T1000 (cell line): ENCODE measurements at regions not wholly inside any gene's neighbourhood (a gene's known extent, or its start where the extent isn't known, plus 50 kb on each side); places are given as distances from the start of the nearest gene placed in this dataset.
A peak's percentile ranks its signal among the peaks of the same experiment; 100 is the strongest.
"Not testable (repeated sequence)": the region's sequence is repeated elsewhere in the genome, so short reads cannot be mapped to it uniquely, and the experiment has no call there.

Source experiments
- DNase-seq: peaks from one replicate; lab custom pipeline; 2025; ENCODE audit warnings: mixed read lengths; lab: John Stamatoyannopoulos, UW

- DNase-seq, result no peak
Measured at GRCh38 chr4:154982187-154983047, 201.3 kb downstream of the RBM46 start.

DNA sequence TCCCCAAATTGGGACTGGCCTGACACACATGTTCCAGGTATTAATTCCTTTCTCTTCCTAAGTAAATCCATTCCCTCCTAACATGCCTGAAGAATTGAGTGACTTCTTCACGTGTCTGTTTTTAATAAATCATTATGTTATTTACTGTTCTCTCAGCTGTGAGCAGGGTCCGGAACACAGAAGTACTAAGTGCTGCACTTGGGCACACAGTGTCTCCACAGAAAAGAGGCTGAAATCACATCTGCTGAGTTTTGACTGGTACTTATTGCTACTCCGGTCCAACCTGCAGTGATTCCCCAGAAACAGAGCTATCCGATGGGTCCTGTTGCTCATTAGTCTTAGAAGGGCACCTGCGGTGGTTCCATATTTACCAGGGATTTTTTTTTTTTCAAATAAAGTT lies 202.6 kb downstream of the RBM46 start:
- DNase-seq, result no peak

DNA sequence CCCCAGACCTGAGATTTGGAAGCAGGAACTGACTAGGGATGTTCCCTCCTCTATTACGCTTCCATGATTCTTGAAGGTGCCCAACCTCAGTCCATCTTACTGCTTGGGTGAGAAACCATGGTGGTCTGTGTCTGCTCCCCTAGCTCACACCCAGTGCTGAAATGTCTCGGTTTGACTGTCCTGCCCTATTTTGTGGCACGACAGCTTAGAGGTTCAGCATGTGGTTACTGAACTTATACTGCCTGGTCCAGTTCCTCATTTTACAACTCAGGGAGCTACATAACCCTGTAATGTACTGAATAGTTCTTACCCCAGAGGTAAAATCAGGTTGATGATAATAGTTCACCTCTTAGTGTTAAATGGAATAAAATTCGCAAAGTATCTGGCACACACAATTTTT lies 203.1 kb downstream of the RBM46 start:
- no peak for DNase-seq

DNA sequence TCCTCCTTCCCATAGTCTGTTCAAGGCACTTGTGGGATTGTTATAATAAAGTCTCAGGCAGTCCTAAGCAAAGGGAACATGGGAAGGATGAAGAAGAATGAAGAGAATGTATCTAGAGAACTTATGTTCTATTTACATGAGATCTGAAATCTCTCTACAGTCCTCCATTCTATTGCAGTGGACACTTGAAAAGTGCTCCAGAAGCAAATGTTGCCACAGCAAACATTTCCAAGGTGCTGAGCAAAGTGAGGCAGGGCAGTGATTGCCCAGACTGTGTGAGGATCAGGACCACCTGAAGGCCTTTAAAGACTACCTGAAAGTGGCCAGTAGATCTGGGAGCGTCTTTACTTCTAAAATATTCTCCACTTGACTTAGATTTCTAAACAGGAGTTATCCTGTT lies 203.5 kb downstream of the RBM46 start:
- no peak for DNase-seq

GRCh38 chr4:154985673-154986072 lies 204.6 kb downstream of the RBM46 start:
- DNase-seq, result no peak

DNA sequence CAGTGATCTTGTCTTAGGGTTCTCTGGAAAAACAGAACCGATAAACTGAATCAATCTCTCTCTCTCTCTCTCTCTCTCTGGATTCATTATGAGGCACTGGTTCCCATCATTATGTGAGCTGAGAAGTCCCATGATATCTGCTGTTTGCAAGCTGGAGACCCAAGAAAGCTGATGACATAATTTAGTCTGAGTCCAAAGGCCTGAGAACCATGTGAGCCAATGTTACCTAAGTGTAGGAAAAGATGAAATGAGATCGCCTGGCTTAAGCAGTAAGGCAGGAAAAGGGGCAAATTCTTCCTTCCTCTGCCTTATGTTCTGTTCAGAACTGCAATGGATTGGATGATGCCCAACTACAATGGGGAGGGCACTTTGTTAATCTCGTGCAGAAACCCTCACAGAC lies 207.4 kb downstream of the RBM46 start:
- no peak for DNase-seq

DNA sequence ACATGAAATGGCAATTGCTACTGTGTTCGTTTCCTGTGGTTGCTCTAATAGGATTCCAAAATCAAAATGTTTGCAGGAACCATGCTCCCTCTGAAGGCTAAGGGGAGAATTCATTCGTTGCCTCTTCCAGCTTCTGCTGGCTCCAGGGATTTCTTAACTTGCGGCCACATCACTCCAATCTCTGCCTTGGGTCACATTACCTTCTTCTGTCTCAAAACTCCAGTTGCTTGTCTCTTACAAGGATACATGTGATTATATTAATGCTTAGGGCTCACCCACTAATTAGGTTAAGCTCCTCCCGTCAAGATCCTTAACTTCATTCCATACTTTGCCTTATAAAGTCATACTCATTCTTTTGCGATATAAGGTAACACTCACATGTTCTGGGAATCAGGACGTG lies 208.4 kb downstream of the RBM46 start:
- no peak for DNase-seq

DNA sequence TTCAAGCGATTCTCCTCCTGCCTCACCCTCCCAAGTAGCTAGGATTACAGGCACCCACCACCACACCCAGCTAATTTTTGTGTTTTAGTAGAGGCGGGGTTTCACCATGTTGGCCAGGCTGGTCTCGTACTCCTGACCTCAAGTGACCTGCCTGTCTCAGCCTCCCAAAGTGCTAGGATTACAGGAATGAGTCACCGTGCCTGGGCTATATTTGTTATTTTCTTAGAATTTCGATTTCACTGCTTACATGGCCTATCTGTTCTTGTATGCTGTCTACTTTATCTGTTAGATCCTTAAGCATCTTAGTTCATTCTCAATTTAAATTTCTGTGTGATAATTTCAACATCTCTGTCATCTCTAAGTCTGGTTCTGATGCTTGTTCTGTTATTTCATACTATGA lies 210.6 kb upstream of the NPY2R start:
- DNase-seq, result not testable (repeated sequence)

GRCh38 chr4:154998284-154998683 lies 210.2 kb upstream of the NPY2R start:
- no peak for DNase-seq

DNA sequence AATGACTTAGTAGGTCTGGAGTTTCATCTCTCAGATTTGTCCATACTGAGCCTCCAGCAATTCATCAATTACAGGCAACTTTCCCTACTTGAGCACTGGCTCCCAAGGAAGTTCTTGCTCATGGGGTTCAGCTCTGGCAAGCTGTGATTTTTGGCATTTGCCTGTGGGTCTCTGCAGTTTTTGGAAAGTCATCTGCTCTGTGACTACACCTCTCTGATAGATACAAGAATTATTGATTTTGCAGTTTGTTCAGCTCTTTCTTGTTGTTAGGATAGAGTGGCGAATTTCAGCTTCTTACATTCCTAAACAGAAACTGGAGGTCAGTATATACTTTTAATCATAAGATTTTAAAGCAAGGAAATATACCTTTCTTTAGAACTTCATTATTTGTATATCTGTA lies 209.7 kb upstream of the NPY2R start:
- DNase-seq, result no peak

DNA sequence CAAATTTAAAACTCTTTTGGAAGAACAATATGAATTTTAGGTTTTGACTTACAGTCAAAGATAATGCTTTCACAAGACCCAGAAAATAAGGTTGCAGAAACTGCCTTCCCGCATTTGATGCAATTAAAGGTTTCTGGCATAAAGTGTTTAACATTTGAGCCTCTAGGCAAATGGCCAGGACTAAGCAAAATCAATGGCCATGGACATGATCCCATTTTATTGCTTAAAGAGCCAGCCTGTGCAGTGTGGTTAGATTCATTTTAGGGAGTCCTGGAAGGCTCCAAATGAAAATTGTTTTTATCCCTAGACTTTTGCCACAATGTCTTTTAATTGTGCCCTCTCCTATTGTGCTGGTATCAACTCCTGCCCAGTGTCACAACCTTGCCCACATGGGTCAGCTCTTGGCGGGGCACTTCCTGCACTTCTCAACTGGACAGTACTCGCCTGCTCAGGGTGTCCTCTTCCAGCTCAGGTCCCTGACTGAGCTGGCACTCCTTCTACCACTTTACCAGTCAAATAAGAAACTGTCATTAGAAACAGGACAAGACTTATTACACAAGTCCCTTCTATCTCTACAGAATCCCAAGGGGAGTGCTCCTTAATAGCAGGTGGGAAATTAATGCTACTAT lies 208.4 kb upstream of the NPY2R start:
- DNase-seq, result no peak

DNA sequence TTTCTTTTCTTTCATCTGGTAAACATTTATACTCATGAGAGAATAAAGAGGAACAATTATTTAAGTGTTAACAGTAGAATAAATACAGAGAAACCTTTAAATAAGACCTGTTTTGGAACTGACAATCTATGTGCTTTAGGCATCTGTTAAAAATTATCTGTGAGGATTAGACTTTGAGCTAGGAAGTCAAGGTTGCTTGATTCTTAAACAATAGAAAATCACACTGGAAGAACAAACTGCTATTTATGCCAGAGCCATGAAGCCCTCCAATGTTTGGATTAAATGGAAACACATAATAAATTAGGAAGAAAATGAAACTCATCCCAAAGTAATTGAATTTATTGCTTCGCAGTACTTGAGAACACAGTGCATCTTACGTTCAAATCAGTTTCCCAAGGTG lies 207.2 kb upstream of the NPY2R start:
- DNase-seq, result no peak

DNA sequence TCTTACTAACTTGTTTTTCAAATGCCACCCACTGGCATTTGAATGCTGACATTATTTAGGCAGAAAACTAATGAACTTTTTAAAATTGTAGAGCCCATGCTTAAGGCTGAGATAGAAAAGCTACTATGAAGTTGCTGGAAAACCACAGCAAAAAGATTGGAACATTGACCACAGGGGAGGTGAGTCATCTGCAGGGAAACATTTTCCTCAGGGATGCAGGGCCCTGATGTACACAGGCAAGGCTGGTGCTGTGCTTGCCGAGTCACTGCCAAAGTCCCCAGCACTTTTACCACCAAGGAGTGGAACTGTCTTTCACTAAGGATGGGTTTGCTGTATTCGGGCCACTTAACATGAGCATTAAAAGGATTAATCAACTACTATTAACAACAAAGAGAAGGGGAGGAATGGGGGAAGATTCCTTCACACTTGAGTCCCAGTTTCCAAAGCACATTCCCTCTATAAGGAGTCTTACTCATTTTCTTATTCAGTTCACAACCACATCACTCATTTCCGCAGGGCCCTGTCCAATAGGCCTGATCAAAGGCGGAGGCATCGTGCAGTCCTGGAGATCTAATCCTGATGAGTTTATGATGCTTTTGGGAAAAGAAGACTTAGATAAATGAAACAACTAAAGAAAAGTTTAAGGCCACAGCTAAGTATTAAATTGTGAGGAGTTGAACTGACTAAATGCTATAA lies 202.9 kb upstream of the NPY2R start:
- DNase-seq, result peak; percentile 29

GRCh38 chr4:155007660-155008176 lies 200.7 kb upstream of the NPY2R start:
- no peak for DNase-seq

- DNase-seq, result no peak
Measured at GRCh38 chr4:155008389-155008788, 200.0 kb upstream of the NPY2R start.

GRCh38 chr4:155009288-155009687 lies 199.1 kb upstream of the NPY2R start:
- no peak for DNase-seq

DNA sequence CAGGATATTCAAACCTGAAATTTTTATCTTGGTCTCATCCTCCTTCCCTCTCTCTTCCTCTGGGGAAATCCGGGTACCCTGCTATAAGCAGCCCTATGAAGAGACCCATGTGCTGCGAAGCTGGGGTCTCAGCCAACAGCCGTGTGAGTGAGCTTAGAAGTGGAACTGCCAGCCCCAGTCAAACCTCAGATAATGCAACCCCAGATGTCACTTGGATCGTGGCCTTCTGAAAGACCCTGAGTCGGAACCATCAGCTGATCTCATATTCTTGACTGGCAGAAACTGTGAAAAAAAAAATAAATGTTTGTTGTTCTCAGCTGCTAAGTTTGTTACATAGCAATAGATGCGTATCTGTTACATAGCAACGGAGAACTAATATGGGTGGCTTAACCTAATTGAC lies 198.1 kb upstream of the NPY2R start:
- DNase-seq, result no peak

DNA sequence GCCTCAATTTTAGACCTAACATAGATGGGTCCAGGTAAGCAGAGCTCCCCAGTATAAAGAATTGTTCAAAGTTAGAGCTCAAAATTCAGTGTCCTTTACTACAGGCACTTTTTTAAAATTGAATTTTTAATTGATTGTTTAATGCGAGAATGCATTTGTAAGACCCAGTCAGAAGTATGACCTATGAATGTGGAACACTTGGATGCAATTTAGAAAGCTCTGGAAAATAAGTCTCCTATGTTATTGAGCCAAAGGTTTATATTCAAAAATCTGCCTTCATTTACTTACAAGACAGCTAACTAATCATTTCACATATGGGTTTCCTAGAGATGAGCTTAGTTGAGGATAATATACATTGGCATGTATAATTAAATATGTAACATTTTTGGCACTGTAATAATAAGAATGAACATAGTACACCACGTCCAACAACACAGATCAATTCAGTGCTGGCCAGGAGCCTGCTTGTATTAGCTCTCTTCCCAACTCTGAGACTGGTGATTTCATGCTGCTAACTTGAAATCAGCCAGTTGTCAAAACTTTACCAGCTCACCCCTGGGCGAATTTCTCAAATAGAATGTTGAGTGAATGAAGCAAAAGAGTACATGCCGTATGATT lies 197.2 kb upstream of the NPY2R start:
- DNase-seq, result no peak

DNA sequence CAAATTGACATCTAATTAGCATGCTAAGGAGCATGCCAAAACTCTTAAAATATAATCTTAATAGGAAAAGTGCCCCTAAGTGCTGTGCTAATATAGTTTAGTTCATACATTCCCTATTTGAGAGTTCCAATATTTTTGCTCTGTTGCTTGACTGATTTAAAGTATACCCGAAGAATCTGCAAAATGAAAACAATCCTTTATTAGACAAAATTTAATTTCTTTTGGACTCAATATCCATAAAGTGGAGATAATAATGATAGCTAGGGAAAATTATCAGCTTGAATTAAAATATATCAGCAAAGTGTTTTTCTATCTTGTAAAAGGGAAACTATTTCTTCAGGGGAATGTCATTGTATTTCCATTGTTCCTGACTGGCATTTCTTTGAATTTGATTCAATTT lies 196.0 kb upstream of the NPY2R start:
- no peak for DNase-seq

DNA sequence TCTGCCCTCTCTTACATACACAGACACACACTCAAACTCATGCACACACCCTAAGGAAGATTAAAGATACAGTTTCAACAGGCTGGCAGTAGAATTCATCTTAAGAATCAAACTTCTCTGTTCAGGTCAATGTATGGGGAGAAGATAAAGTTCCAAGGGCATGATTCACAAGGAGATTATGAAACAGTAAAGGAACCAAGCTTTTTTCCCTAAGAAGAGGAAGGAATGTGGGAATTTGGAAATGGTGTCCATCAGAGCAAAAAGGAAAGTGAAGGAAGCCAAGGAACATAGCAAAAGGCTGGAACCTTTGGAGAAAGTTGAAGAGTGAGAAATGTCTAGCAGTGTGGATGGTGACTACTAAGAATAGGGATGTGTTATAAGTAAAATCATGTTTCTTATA lies 191.0 kb upstream of the NPY2R start:
- no peak for DNase-seq

DNA sequence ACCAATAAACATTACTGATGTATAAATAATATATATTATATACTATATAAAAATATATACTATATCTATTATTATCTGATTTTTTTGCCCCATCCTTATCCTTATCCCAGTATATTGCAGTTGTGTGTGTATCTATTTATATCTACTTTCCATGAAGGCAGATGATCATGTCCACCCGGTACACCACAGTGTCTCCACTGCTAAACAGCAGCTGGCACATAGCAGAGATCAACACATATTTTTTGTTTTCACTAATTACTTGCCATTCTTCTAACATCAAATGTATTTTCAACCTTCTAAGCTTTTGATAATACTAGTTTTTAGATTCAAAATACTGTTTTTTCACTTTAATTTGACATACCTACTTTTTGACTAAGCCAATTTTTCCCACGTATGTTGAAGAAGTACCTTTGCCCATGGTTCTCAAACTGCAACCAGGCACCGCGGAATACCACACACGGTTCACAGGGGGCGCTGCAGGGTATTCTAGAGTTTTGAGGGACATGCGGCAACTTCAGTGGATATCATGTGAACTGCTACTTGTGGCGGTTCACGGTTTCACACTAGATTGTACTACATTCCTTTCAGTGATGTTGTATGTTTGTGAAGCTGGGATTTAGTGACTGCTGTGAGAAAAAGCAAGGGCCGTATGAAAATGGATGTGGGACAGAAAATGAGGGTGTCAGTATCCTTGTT lies 182.5 kb upstream of the NPY2R start:
- DNase-seq, result no peak

GRCh38 chr4:155026715-155027114 lies 181.7 kb upstream of the NPY2R start:
- no peak for DNase-seq
